ENCODE measurements at regions not wholly inside any gene's neighbourhood (a gene's known extent, or its start where the extent isn't known, plus 50 kb on each side); places are given as distances from the start of the nearest gene placed in this dataset.

DNA sequence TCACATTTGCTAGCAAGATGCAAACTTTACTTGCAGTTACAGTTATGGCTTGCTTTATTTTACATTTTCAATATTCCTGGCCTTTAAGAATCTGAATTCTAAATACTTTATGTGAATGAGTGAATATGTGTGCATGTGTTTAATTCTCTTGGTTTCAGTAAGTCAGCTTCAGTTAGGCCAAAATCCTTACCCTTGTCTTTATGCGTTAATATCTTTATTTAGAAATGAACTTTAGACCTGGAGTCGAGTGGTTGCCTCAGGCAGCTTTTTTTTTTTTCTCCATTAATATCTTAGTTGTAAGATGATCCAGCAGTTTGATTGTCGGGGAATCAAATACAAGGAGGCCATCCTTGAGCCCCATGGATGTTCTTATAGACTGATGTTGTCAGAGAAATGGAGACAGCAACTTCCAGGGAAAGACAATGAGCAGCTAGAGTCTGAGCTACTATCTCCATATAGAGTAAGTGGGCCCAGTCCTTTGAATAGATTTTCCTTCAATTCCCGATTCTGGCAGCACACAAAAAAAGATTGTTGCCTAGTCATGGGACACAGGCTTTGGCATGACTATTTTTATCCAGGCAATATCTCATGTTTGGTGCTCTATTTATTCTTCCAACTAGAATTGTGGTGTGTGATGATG is 398.0 kb downstream of the DHX35 start:
- peaks cover 1% of the 10 kb centered on the region for H3K27me3 Mint-ChIP-seq
- H3K4me3 Mint-ChIP-seq = no peak overlapping the region
- CTCF ChIA-PET = no interaction called here
- POLR2A ChIA-PET = no interaction called here
- intact Hi-C loops (cut with micrococcal nuclease) = no loop called here
- TF ChIP-seq CTCF (IDR thresholded peaks at IDR 0.05) = no peak
- ATAC-seq = no peak
- H3K9me3 Mint-ChIP-seq = no peaks in the 10 kb centered on the region
- no peak for DNase-seq
- no peaks in the 10 kb centered on the region for H3K4me1 Mint-ChIP-seq (ENCODE audit: low read depth)
- H3K36me3 Mint-ChIP-seq (ENCODE audit: low read depth) = no peaks in the 10 kb centered on the region
- H3K27ac Mint-ChIP-seq = no peak overlapping the region

- peaks cover 1% of the 10 kb centered on the region for H3K27me3 Mint-ChIP-seq
- no peak for DNase-seq
- POLR2A ChIA-PET = no interaction called here
Measured at GRCh38 chr20:39358052-39358451, 395.9 kb downstream of the DHX35 start.

DNA sequence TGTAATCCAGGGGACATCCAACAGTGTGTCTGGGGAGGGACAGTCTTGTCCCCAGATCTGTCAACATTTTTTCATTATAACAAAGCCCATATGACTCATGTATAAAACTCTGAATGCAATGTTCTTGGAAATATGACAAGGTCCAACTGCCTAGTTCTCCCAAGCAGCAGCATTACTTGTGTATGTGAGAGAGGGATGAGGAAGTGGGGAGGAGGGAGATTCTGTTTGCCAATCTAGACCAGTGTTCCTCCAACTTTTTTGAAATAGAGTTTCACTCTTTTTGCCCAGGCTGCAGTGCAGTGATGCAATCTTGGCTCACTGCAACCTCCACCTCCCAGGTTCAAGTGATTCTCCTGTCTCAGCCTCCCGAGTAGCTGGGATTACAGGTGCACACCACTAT is 394.8 kb downstream of the DHX35 start:
- no peaks in the 10 kb centered on the region for H3K9me3 Mint-ChIP-seq
- ChIA-PET CTCF (no interaction called here), POLR2A (no interaction called here)
- DNase-seq (no peak), ATAC-seq (no peak)
- H3K4me1 Mint-ChIP-seq (ENCODE audit: low read depth) = no peaks in the 10 kb centered on the region
- TF ChIP-seq CTCF (IDR thresholded peaks at IDR 0.05) = no peak
- no peak overlapping the region for H3K27ac Mint-ChIP-seq
- H3K36me3 Mint-ChIP-seq (ENCODE audit: low read depth) = no peaks in the 10 kb centered on the region
- no peak overlapping the region for H3K4me3 Mint-ChIP-seq
- intact Hi-C loops (cut with micrococcal nuclease) = no loop called here
- no peaks in the 10 kb centered on the region for H3K27me3 Mint-ChIP-seq

More at GRCh38 chr20:39358052-39358451, 395.9 kb downstream of the DHX35 start:
- no peak for ATAC-seq
- H3K9me3 Mint-ChIP-seq = no peaks in the 10 kb centered on the region
- TF ChIP-seq CTCF (IDR thresholded peaks at IDR 0.05) = no peak
- H3K4me1 Mint-ChIP-seq (ENCODE audit: low read depth) = no peaks in the 10 kb centered on the region
- H3K27ac Mint-ChIP-seq = no peak overlapping the region
- no peak overlapping the region for H3K4me3 Mint-ChIP-seq
- CTCF ChIA-PET = no interaction called here
- intact Hi-C loops (cut with micrococcal nuclease) = no loop called here
- H3K36me3 Mint-ChIP-seq (ENCODE audit: low read depth) = no peaks in the 10 kb centered on the region

- ATAC-seq = no peak
- Mint-ChIP-seq H3K4me1 (ENCODE audit: low read depth) (no peaks in the 10 kb centered on the region), H3K9me3 (peaks cover 16% of the 10 kb centered on the region), H3K27ac (no peak overlapping the region), H3K4me3 (no peak overlapping the region), H3K36me3 (ENCODE audit: low read depth) (no peaks in the 10 kb centered on the region), H3K27me3 (peaks cover 1% of the 10 kb centered on the region)
- ChIA-PET CTCF (no interaction called here), POLR2A (no interaction called here)
- DNase-seq = no peak
- no peak for TF ChIP-seq CTCF (IDR thresholded peaks at IDR 0.05)
- intact Hi-C loops (cut with micrococcal nuclease) = no loop called here
Measured at GRCh38 chr20:39349240-39349639, 387.1 kb downstream of the DHX35 start.

- Mint-ChIP-seq H3K4me1 (ENCODE audit: low read depth) (no peaks in the 10 kb centered on the region), H3K9me3 (peaks cover 16% of the 10 kb centered on the region), H3K27me3 (peaks cover 3% of the 10 kb centered on the region), H3K27ac (no peak overlapping the region), H3K36me3 (ENCODE audit: low read depth) (no peaks in the 10 kb centered on the region), H3K4me3 (no peak overlapping the region)
- no peak for DNase-seq
- no peak for ATAC-seq
- intact Hi-C loops (cut with micrococcal nuclease) = no loop called here
- ChIA-PET POLR2A (no interaction called here), CTCF (no interaction called here)
- no peak for TF ChIP-seq CTCF (IDR thresholded peaks at IDR 0.05)
Measured at GRCh38 chr20:39347626-39348025, 385.5 kb downstream of the DHX35 start.

Measured in activated CD8-positive, alpha-beta T cell treated with anti-CD3 and anti-CD28 coated beads for 36 hours (primary cell).